Tibial artery (tissue), 4 donors: ENCODE measurements at regions not wholly inside any gene's neighbourhood (a gene's known extent, or its start where the extent isn't known, plus 50 kb on each side); places are given as distances from the start of the nearest gene placed in this dataset.
"Not testable (repeated sequence)": the region's sequence is repeated elsewhere in the genome, so short reads cannot be mapped to it uniquely, and the experiment has no call there.

Experiments
- DNase-seq, 2 donors: peaks; one replicate each; pipeline ENCODE4 v3.0.0-alpha.2; 2019
- H3K27ac ChIP-seq, 2 donors: fragments of 200-600 bp; sonication (generic) in 1 of 2; 1 replicate in 1 of 2; 2 replicates in 1 of 2; pipeline ENCODE4 v1.5.1; 2018 to 2019; ENCODE audit warnings: mild to moderate bottlenecking in 1 of 2
- H3K27me3 ChIP-seq, 2 donors: fragments of 200-600 bp; sonication (generic) in 1 of 2; one replicate each; pipeline versions ENCODE4 v1.5.1 to v1.6.0; 2016 to 2019
- H3K36me3 ChIP-seq, 3 donors: fragments of 200-600 bp; sonication (generic) in 2 of 3; one replicate each; pipeline ENCODE4 v1.5.1; 2016 to 2019; ENCODE audit warnings: mild to moderate bottlenecking in 2 of 3
- H3K4me1 ChIP-seq, 4 donors: fragments of 200-600 bp; sonication (generic) in 2 of 4; 1 replicate in 3 of 4; 2 replicates in 1 of 4; pipeline ENCODE4 v1.5.1; 2016 to 2019
- H3K4me3 ChIP-seq, 2 donors: fragments of 200-600 bp; sonication (generic) in 1 of 2; 1 replicate in 1 of 2; 2 replicates in 1 of 2; pipeline ENCODE4 v1.5.1; 2018 to 2019; ENCODE audit warnings: mild to moderate bottlenecking in 2 of 2
- H3K9me3 ChIP-seq, 3 donors: fragments of 200-600 bp; sonication (generic) in 1 of 3; one replicate each; pipeline ENCODE4 v1.5.1; 2016 to 2019
- CTCF ChIP-seq, 2 experiments: fragments of 200-600 bp in 1 of 2; fragments of 450-650 bp in 1 of 2; IDR thresholded peaks; one replicate each; pipeline ENCODE4 v1.5.1; 2017 to 2019; ENCODE audit warnings: antibody characterized with exemption in 2 of 2, mild to moderate bottlenecking in 1 of 2, moderate library complexity in 1 of 2
- intact Hi-C: fragments of 100-400 bp; cut with DNase I; formaldehyde crosslinking; loops from one replicate; pipeline ENCODE4 v1.15.0; 2023; ENCODE audit warnings: low total_unique reads

DNA sequence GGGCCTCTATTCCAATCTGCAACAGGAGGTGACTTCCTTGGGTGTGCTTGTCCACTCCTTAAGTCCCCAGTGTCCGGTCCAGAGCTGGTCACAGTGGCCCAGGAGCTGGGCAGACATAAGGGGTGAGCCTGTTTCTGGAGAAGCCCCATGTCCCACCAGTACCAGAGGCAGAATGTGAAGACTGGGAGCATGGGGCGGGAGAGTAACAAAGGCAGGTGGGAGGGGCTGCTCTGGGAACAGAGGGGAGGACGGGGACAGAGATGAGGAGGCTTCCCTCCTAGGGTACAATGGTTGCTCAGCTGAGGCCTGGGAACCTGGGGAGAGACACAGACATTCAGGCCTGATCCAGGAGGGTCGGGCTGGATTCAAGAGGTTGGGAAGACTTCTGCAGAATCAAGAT is 323.3 kb upstream of the TNRC6C start:
- no peaks in the 10 kb centered on the region for H3K9me3 ChIP-seq
- no peak for DNase-seq
- H3K27me3 ChIP-seq: peaks cover 0 to 13% of the 10 kb centered on the region in 2 donors
- intact Hi-C loops: no loop called here
- no peak overlapping the region for H3K27ac ChIP-seq
- H3K36me3 ChIP-seq: no peaks in the 10 kb centered on the region
- H3K4me3 ChIP-seq: no peak overlapping the region
- no peak for TF ChIP-seq CTCF (IDR thresholded peaks at IDR 0.05)
- H3K4me1 ChIP-seq: no peaks in the 10 kb centered on the region

DNA sequence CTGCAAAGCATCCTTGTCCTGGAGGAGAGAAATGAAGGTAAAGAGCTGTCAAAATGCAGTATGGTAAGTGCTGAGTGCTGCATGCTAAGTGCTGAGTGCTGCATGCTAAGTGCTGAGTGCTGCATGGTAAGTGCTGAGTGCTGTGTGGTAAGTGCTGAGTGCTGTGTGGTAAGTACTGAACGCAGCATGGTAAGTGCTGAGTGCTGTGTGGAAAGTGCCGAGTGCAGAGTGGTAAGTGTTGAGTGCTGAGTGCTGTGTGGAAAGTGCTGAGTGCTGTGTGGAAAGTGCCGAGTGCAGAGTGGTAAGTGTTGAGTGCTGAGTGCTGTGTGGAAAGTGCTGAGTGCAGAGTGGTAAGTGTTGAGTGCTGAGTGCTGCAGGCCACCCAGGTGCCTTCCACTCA is 322.7 kb upstream of the TNRC6C start:
- DNase-seq, H3K9me3 ChIP-seq, H3K36me3 ChIP-seq, H3K4me3 ChIP-seq, H3K27ac ChIP-seq, intact Hi-C loops, H3K4me1 ChIP-seq: not testable (repeated sequence)
- H3K27me3 ChIP-seq: peaks cover 0 to 13% of the 10 kb centered on the region in 2 donors

DNA sequence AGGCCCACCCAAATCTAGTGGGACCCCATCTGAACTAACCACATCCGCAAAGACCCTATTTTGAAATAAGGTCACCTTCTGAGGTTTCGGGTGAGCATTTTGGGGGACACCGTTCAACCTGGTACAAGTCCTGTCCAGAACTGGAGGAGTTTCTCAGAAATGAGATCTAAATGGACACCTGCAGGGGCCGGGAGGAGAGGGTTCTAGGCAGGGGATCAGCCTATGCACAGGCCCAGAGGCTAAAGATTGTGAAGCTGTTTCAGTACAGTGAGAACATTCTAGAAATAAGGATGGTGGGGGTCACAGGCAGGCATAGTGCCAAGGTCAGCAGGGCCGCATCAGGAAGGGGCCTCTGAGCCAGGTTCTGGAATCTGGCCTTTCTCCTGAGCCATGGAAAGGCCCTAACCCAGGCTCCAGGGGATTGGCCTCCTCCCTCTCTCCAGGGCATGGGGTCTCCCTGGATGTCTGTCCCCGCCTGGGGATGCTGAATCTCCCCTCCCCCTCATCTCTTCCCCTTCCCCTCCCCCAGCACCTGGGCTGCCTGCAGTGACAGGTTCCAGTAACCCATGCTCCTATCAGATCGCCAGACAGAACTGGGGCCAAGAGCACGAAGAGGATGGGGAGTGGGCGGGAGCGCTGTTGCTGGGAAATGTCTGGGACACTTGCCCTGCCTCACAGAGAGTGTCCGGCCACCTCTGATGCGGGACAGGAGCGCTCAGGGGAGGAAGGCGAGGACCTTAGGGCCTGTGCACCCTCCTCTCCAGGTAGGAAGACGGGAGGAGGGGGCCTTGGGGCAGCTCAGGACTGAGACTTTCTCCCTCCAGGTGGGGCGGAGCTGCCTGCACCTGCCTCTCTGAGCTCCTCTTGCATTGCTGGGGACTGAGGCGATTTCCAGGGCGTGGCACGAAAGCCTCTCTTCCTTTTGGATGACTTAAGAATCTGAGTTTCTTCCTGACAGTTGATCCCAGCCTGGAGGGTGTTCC is 321.4 kb upstream of the TNRC6C start:
- no peak for TF ChIP-seq CTCF (IDR thresholded peaks at IDR 0.05)
- Histone ChIP-seq H3K36me3 (no peaks in the 10 kb centered on the region), H3K27me3 (peaks cover 0 to 13% of the 10 kb centered on the region in 2 donors), H3K4me3 (no peak overlapping the region), H3K4me1 (no peaks in the 10 kb centered on the region), H3K27ac (no peak overlapping the region), H3K9me3 (no peaks in the 10 kb centered on the region)
- intact Hi-C loops: no loop called here
- no peak for DNase-seq

DNA sequence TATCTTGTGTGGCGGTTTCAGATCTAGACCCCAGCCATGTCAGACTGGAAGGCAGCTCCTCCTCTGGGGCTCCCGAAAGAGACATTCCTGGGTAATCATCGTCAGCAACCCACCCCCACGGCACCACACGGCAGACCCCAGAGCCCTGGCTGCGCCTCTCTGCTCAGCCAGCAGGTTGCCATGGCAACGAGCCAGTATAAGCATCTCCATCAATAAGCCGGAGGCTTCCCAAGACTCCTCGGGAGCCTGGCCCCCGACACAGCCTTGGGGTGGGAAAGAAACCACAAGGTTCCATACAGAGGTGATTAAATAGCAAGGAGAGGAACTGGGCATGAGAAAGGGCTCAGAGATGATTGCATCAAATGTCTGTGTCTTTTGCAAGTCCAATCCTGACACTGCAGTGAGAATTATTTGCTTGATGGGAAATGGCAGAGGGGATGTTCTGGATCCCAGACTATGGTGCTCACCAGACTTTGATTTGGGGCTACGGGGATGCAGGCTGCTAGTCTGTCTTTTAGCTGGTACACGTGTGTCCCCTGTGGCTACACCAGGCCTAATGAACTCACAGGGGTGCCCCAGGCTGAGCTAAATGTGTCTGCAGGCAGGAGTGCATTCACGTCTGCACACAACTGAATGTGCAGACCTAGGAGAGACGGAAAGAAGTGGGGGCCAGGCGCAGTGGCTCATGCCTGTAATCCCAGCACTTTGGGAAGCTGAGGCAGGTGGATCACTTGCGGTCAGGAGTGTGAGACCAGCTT is 320.5 kb upstream of the TNRC6C start:
- intact Hi-C loops: no loop called here
- Histone ChIP-seq H3K4me3 (no peak overlapping the region), H3K4me1 (no peaks in the 10 kb centered on the region), H3K27ac (no peak overlapping the region), H3K36me3 (no peaks in the 10 kb centered on the region), H3K27me3 (peaks cover 0 to 13% of the 10 kb centered on the region in 2 donors), H3K9me3 (no peaks in the 10 kb centered on the region)
- TF ChIP-seq CTCF (IDR thresholded peaks at IDR 0.05): no peak
- DNase-seq: no peak

GRCh38 chr17:77640252-77640651 is 318.3 kb upstream of the TNRC6C start:
- DNase-seq: no peak
- intact Hi-C loops: no loop called here
- TF ChIP-seq CTCF (IDR thresholded peaks at IDR 0.05): no peak

More at GRCh38 chr17:77640252-77640651, 318.3 kb upstream of the TNRC6C start:
- H3K36me3 ChIP-seq: no peaks in the 10 kb centered on the region
- peaks cover 0 to 20% of the 10 kb centered on the region in 2 donors for H3K27me3 ChIP-seq
- no peak overlapping the region for H3K4me3 ChIP-seq
- no peaks in the 10 kb centered on the region for H3K9me3 ChIP-seq
- H3K4me1 ChIP-seq: peaks cover 0 to 4% (median 0%) of the 10 kb centered on the region in 4 donors
- H3K27ac ChIP-seq: no peak overlapping the region
